ENCODE measurements at regions not wholly inside any gene's neighbourhood (a gene's known extent, or its start where the extent isn't known, plus 50 kb on each side); places are given as distances from the start of the nearest gene placed in this dataset.

DNA sequence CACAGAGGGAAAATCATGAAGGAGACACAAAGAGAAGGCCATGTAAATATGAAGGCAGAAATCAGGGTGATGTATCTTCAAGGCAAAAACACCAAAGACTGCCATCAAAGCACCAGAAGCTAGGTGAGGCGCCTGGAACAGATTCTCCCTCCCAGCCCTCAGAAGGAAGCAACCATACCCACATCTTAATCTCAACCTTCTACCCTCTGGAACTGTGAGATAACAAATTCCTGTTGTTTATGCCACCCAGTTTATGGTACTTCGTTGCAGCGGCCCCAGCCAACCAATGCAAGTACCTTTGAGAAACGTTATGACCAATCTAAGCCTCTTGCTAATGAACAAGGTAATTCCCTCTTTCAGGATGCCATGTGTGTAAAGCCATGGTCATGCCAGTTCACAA, 66.2 kb upstream of the STXBP5 start:
- no peak overlapping the region for H3K4me3 ChIP-seq (ENCODE audit: low read depth, low read length)
- in situ Hi-C loops (cut with HindIII; ENCODE audit: low sequenced_read_pairs): no loop called here
- TF ChIP-seq, protein P1, sequence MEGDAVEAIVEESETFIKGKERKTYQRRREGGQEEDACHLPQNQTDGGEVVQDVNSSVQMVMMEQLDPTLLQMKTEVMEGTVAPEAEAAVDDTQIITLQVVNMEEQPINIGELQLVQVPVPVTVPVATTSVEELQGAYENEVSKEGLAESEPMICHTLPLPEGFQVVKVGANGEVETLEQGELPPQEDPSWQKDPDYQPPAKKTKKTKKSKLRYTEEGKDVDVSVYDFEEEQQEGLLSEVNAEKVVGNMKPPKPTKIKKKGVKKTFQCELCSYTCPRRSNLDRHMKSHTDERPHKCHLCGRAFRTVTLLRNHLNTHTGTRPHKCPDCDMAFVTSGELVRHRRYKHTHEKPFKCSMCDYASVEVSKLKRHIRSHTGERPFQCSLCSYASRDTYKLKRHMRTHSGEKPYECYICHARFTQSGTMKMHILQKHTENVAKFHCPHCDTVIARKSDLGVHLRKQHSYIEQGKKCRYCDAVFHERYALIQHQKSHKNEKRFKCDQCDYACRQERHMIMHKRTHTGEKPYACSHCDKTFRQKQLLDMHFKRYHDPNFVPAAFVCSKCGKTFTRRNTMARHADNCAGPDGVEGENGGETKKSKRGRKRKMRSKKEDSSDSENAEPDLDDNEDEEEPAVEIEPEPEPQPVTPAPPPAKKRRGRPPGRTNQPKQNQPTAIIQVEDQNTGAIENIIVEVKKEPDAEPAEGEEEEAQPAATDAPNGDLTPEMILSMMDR (IDR thresholded peaks at IDR 0.05; ENCODE audit: low read depth, low read length, missing control alignments): no peak
- DNase-seq (ENCODE audit: low read depth): no peak

DNA sequence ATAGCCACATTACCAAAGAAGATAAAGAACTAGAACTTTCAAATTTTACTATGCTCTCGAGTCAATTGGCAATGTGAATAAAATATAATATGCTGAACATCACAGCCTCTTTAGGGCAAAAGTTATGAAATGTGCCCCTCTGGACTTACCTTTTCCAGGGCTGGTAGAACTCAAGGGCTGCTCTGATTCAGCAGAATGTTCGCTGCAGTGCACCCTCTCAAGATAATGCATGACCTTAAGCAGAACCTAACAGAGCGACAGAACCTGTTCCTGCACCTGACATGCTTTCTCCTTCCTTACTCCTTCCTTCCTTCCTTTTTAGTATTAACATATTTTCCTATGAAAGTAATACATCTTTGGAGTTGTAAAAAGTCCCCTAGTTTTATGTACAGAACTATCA, 65.4 kb upstream of the STXBP5 start:
- DNase-seq (ENCODE audit: low read depth): no peak

DNA sequence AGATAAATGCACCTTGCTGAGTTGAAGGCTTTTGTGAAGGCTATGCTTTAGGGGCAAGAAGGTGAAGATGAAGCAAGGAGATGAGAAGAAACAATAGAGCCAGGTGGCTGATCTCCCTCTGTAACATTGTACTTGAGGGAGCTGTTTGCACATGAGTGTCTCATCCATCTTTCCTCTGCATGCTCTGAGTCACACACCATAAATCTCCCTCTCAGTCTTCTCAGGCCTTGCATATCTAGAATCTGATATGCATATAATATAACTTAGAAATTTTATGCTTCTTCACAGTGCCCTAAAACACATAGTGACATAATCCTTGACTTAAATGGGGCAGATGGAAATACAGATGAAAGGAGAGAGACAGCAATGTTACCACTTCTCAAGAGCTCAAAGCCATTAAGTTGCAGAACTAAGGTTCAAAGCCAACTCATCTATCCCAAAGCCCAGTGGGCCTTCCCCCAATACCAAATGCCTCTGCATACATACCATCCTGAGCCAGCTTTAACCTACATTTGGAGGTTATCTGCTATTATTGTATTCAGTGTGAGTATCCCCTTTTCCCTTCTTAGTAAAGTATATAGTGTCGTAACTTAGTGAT, 62.4 kb upstream of the STXBP5 start:
- TF ChIP-seq, protein P1 (IDR thresholded peaks at IDR 0.05; ENCODE audit: low read depth, low read length, missing control alignments): no peak
- in situ Hi-C loops (cut with HindIII; ENCODE audit: low sequenced_read_pairs): no loop called here
- DNase-seq (ENCODE audit: low read depth): no peak
- no peak overlapping the region for H3K4me3 ChIP-seq (ENCODE audit: low read depth, low read length)

More for the DNA sequence above, 65.4 kb upstream of the STXBP5 start:
- TF ChIP-seq, protein P1 (IDR thresholded peaks at IDR 0.05; ENCODE audit: low read depth, low read length, missing control alignments): no peak
- H3K4me3 ChIP-seq (ENCODE audit: low read depth, low read length): no peak overlapping the region
- in situ Hi-C loops (cut with HindIII; ENCODE audit: low sequenced_read_pairs): no loop called here

DNA sequence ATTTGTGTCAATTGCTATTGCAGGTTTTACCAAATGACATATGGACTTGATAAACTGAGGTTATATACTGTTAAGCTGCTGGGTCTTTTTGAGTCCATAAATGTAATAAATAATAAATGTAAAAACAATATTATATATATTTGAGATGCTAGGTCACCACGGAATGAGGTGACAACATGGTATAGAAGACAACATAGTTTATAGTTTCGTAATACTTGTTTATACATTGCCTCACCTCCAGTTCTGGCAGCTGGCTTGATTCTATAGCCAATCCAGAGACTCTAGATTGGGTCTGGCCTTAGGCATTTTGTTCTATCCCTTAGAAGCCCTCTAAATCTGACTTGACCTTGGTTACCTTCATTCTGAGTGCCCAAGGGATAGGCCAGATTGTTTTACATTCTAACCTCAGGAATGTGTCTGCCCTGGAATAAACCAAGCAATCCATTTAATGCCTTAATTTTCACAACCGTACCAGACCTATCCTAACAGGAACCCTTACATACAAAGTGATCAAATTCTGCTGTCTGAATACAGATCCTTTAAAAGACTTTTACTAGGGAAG, 61.5 kb upstream of the STXBP5 start:
- in situ Hi-C loops (cut with HindIII; ENCODE audit: low sequenced_read_pairs): no loop called here
- no peak overlapping the region for H3K4me3 ChIP-seq (ENCODE audit: low read depth, low read length)
- no peak for DNase-seq (ENCODE audit: low read depth)
- TF ChIP-seq, protein P1 (IDR thresholded peaks at IDR 0.05; ENCODE audit: low read depth, low read length, missing control alignments): no peak

DNA sequence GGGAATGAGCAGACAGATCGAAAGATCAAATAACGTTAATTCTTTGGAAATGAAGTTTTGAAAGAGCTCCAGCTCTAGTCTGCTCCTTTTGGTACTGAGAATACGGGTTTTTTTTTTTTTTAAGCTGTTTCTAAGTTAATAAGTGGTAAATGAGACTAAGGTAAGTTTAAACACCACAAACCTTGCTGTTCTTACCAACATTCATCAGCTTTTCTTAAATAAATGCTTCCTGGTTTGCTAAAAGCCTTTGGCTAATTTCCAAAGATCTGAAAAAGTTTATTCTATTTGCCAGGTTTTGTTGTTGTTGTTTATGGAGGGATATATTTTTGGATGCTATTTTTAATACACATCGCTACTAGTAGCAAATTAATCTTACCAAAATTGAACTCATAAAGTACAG, 55.1 kb upstream of the STXBP5 start:
- H3K4me3 ChIP-seq (ENCODE audit: low read depth, low read length): no peak overlapping the region
- TF ChIP-seq, protein P1 (IDR thresholded peaks at IDR 0.05; ENCODE audit: low read depth, low read length, missing control alignments): no peak
- DNase-seq (ENCODE audit: low read depth): no peak
- in situ Hi-C loops (cut with HindIII; ENCODE audit: low sequenced_read_pairs): no loop called here

DNA sequence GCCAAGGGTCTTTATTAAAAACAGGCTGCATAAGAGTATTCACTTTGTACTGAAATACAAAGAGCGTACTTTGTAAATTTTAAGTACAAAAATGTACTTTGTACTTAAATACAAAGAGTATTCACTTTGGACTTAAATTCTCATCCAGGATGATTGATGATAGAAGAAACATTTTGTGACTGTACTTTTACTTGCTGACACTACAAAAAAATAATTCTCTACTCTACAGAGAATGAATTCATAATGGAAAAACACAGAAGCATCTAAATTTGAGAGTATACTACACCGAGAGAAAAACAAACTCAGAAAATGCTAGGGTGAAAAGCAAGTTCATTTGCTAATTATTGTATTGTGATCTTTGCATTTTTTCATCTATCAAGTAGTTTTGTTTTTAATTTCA, 54.4 kb upstream of the STXBP5 start:
- DNase-seq (ENCODE audit: low read depth): no peak
- TF ChIP-seq, protein P1 (IDR thresholded peaks at IDR 0.05; ENCODE audit: low read depth, low read length, missing control alignments): no peak
- in situ Hi-C loops (cut with HindIII; ENCODE audit: low sequenced_read_pairs): loop anchor here (5.0 kb wide), 1 partner anchor 42 kb away; no protein-coding TSS in a partner anchor
- H3K4me3 ChIP-seq (ENCODE audit: low read depth, low read length): no peak overlapping the region

All from astrocyte of the cerebellum (primary cell).